ENCODE measurements at regions not wholly inside any gene's neighbourhood (a gene's known extent, or its start where the extent isn't known, plus 50 kb on each side); places are given as distances from the start of the nearest gene placed in this dataset.
"Not testable (repeated sequence)": the region's sequence is repeated elsewhere in the genome, so short reads cannot be mapped to it uniquely, and the experiment has no call there.

DNA sequence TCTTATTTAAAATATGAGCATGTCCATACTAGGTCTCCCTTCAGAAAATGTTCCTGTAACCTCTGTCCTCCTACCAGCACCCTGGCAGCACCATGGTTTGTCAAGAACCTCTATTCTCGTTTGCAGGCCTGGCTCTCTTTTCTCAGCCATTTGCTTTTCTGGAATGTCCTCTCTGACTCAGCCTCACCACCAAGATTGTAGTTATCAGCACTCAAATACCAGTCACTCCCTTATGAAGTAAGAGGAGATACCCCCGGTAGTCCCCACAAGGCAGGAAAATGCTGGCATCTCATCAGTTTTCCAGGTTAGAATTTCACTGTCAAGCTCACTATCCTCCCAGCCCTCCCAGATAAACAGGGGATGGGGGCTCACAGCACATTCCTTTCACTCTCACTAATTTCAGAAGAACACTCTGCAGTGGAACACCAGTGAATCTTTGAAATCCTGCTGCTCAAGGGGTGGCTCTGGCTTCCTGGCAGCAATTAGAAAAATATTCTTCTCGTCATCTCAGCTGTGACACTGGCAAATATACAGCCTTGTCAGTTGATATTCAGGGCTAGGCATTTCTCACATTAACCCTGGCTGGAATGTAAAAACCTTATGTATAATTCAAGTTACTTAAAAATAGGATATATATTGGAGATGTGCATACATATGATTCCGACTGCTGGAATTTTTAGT lies 129.2 kb downstream of the TBX18 start:
- Histone ChIP-seq H2BK5ac (ENCODE audit: low read depth, low read length, poor library complexity) (no peak overlapping the region), H3K27ac (ENCODE audit: low read depth, low read length) (no peak overlapping the region), H3K9ac (ENCODE audit: low read length) (no peak overlapping the region), H3K23ac (ENCODE audit: low read length) (no peak overlapping the region), H3K79me2 (ENCODE audit: control insufficient read depth, insufficient read depth, low read length, poor library complexity) (no peaks in the 10 kb centered on the region), H3K4ac (ENCODE audit: low read depth, low read length) (no peak overlapping the region), H2AFZ (ENCODE audit: insufficient read depth, low read length, poor library complexity) (no peak overlapping the region), H4K12ac (ENCODE audit: low read depth, low read length) (no peak overlapping the region), H3K18ac (ENCODE audit: low read length) (no peak overlapping the region), H3K79me1 (ENCODE audit: low read length) (no peaks in the 10 kb centered on the region), H2BK120ac (ENCODE audit: insufficient read depth, low read length, poor library complexity) (no peak overlapping the region), H3K14ac (ENCODE audit: low read length) (no peak overlapping the region), H3K4me1 (ENCODE audit: control insufficient read depth in 1 of 2, insufficient read depth in 2 of 2, low read length in 2 of 2) (peaks cover 0 to 3% of the 10 kb centered on the region in 2 experiments), H3K36me3 (ENCODE audit: control insufficient read depth in 1 of 2, insufficient read depth in 2 of 2, low read length in 2 of 2) (no peaks in the 10 kb centered on the region), H3K4me3 (ENCODE audit: low read depth, low read length) (no peak overlapping the region), H4K91ac (ENCODE audit: low read depth, low read length) (no peak overlapping the region), H3K9me3 (ENCODE audit: insufficient read depth, low read depth, low read length) (no peaks in the 10 kb centered on the region), H2BK12ac (ENCODE audit: low read length) (no peak overlapping the region), H4K8ac (ENCODE audit: low read depth, low read length) (no peak overlapping the region), H3K4me2 (ENCODE audit: low read length) (no peak overlapping the region), H2AK5ac (ENCODE audit: low read length) (no peak overlapping the region), H3K27me3 (ENCODE audit: insufficient read depth, low read length) (no peaks in the 10 kb centered on the region)
- DNase-seq = peak; percentile 86 to 87
- no CpG with 5 or more reads among the region's 4 CpGs for WGBS (ENCODE audit: extremely low coverage, insufficient coverage, insufficient read length)

DNA sequence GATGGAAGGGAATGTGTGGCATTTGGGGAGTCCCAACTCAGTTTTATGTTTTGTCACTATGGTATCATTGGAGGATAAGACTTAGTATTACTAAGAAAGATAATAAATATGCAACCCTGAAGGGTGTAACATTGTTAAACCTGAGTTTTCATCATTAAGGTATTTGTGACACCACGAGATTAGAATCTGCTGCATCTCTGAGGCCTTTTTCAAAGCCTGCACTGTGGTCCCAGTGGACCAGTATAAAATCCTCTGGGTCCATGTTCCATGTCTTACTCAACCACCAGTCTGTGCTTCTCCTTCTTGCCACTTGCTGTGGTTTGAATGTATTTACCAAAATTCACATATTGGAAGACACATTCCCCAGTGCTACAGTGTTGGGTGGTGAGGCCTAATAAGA lies 130.6 kb downstream of the TBX18 start:
- no peak overlapping the region for H2BK12ac ChIP-seq (ENCODE audit: low read length)
- peak; percentile 48 to 85 for DNase-seq
- H2AFZ ChIP-seq (ENCODE audit: insufficient read depth, low read length, poor library complexity) = no peak overlapping the region
- no peak overlapping the region for H4K91ac ChIP-seq (ENCODE audit: low read depth, low read length)
- no peak overlapping the region for H2AK5ac ChIP-seq (ENCODE audit: low read length)
- H3K4me3 ChIP-seq (ENCODE audit: low read depth, low read length) = no peak overlapping the region
- H3K4me1 ChIP-seq (ENCODE audit: control insufficient read depth in 1 of 2, insufficient read depth in 2 of 2, low read length in 2 of 2) = no peaks in the 10 kb centered on the region
- no peak overlapping the region for H3K4me2 ChIP-seq (ENCODE audit: low read length)
- no peak overlapping the region for H3K9ac ChIP-seq (ENCODE audit: low read length)
- H3K14ac ChIP-seq (ENCODE audit: low read length) = no peak overlapping the region
- WGBS (ENCODE audit: extremely low coverage, insufficient coverage, insufficient read length) = no CpG with 5 or more reads among the region's 1 CpG
- no peak overlapping the region for H3K4ac ChIP-seq (ENCODE audit: low read depth, low read length)
- H3K27me3 ChIP-seq (ENCODE audit: insufficient read depth, low read length) = no peaks in the 10 kb centered on the region
- no peak overlapping the region for H3K27ac ChIP-seq (ENCODE audit: low read depth, low read length)
- no peaks in the 10 kb centered on the region for H3K79me2 ChIP-seq (ENCODE audit: control insufficient read depth, insufficient read depth, low read length, poor library complexity)
- H4K8ac ChIP-seq (ENCODE audit: low read depth, low read length) = no peak overlapping the region
- no peak overlapping the region for H2BK5ac ChIP-seq (ENCODE audit: low read depth, low read length, poor library complexity)
- no peak overlapping the region for H2BK120ac ChIP-seq (ENCODE audit: insufficient read depth, low read length, poor library complexity)
- H3K9me3 ChIP-seq (ENCODE audit: insufficient read depth, low read depth, low read length) = no peaks in the 10 kb centered on the region
- no peaks in the 10 kb centered on the region for H3K36me3 ChIP-seq (ENCODE audit: control insufficient read depth in 1 of 2, insufficient read depth in 2 of 2, low read length in 2 of 2)
- H4K12ac ChIP-seq (ENCODE audit: low read depth, low read length) = no peak overlapping the region
- H3K79me1 ChIP-seq (ENCODE audit: low read length) = no peaks in the 10 kb centered on the region
- H3K23ac ChIP-seq (ENCODE audit: low read length) = no peak overlapping the region
- H3K18ac ChIP-seq (ENCODE audit: low read length) = no peak overlapping the region

DNA sequence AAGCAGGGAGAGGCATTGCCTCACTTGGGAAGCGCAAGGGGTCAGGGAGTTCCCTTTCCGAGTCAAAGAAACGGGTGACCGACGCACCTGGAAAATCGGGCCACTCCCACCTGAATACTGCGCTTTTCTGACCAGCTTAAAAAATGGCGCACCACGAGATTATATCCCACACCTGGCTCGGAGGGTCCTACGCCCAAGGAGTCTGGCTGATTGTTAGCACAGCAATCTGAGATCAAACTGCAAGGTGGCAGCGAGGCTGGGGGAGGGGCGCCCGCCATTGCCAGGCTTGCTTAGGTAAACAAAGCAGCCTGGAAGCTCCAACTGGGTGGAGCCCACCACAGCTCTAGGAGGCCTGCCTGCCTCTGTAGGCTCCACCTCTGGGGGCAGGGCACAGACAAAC lies 137.9 kb downstream of the TBX18 start:
- H3K4me2 ChIP-seq (ENCODE audit: low read length); H3K4ac ChIP-seq (ENCODE audit: low read depth, low read length); H2BK5ac ChIP-seq (ENCODE audit: low read depth, low read length, poor library complexity); H2AK5ac ChIP-seq (ENCODE audit: low read length); H2BK120ac ChIP-seq (ENCODE audit: insufficient read depth, low read length, poor library complexity); H3K18ac ChIP-seq (ENCODE audit: low read length); H3K27me3 ChIP-seq (ENCODE audit: insufficient read depth, low read length); H3K23ac ChIP-seq (ENCODE audit: low read length); H3K4me3 ChIP-seq (ENCODE audit: low read depth, low read length); H3K27ac ChIP-seq (ENCODE audit: low read depth, low read length); H4K8ac ChIP-seq (ENCODE audit: low read depth, low read length); H3K36me3 ChIP-seq (ENCODE audit: control insufficient read depth in 1 of 2, insufficient read depth in 2 of 2, low read length in 2 of 2); H3K9ac ChIP-seq (ENCODE audit: low read length); H3K14ac ChIP-seq (ENCODE audit: low read length); H4K12ac ChIP-seq (ENCODE audit: low read depth, low read length); H3K9me3 ChIP-seq (ENCODE audit: insufficient read depth, low read depth, low read length); H4K91ac ChIP-seq (ENCODE audit: low read depth, low read length); H2BK12ac ChIP-seq (ENCODE audit: low read length); H2AFZ ChIP-seq (ENCODE audit: insufficient read depth, low read length, poor library complexity); H3K79me1 ChIP-seq (ENCODE audit: low read length); DNase-seq; H3K4me1 ChIP-seq (ENCODE audit: control insufficient read depth in 1 of 2, insufficient read depth in 2 of 2, low read length in 2 of 2); H3K79me2 ChIP-seq (ENCODE audit: control insufficient read depth, insufficient read depth, low read length, poor library complexity): not testable (repeated sequence)
- no CpG with 5 or more reads among the region's 14 CpGs for WGBS (ENCODE audit: extremely low coverage, insufficient coverage, insufficient read length)

DNA sequence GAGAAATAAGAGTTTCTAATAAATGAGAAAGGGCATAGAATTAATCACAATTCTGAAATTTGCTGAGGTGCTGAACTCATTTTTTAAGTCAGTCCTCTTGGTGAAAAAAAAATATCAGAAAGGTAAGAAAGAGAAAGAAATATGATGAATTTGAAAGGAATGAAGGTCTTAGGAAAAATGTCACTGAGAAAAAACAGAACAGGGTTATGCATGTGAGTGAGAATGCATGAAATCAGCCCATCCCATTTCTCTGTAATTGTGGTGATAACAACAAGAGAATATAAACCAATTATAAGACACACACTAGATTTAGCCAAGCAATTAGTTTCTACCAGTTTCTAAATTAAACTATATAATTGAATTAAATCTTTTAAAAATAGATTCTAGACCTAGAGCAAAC lies 138.9 kb downstream of the TBX18 start:
- Histone ChIP-seq H3K4me2 (ENCODE audit: low read length) (no peak overlapping the region), H3K27me3 (ENCODE audit: insufficient read depth, low read length) (no peaks in the 10 kb centered on the region), H3K36me3 (ENCODE audit: control insufficient read depth in 1 of 2, insufficient read depth in 2 of 2, low read length in 2 of 2) (no peaks in the 10 kb centered on the region), H4K12ac (ENCODE audit: low read depth, low read length) (no peak overlapping the region), H2BK12ac (ENCODE audit: low read length) (no peak overlapping the region), H2AK5ac (ENCODE audit: low read length) (no peak overlapping the region), H3K4me1 (ENCODE audit: control insufficient read depth in 1 of 2, insufficient read depth in 2 of 2, low read length in 2 of 2) (no peaks in the 10 kb centered on the region), H3K14ac (ENCODE audit: low read length) (no peak overlapping the region), H3K27ac (ENCODE audit: low read depth, low read length) (no peak overlapping the region), H3K9ac (ENCODE audit: low read length) (no peak overlapping the region), H3K4ac (ENCODE audit: low read depth, low read length) (no peak overlapping the region), H3K79me1 (ENCODE audit: low read length) (no peaks in the 10 kb centered on the region), H3K4me3 (ENCODE audit: low read depth, low read length) (no peak overlapping the region), H2AFZ (ENCODE audit: insufficient read depth, low read length, poor library complexity) (no peak overlapping the region), H3K18ac (ENCODE audit: low read length) (no peak overlapping the region), H2BK5ac (ENCODE audit: low read depth, low read length, poor library complexity) (no peak overlapping the region), H3K79me2 (ENCODE audit: control insufficient read depth, insufficient read depth, low read length, poor library complexity) (no peaks in the 10 kb centered on the region), H3K23ac (ENCODE audit: low read length) (no peak overlapping the region), H4K8ac (ENCODE audit: low read depth, low read length) (no peak overlapping the region), H2BK120ac (ENCODE audit: insufficient read depth, low read length, poor library complexity) (no peak overlapping the region), H3K9me3 (ENCODE audit: insufficient read depth, low read depth, low read length) (no peaks in the 10 kb centered on the region), H4K91ac (ENCODE audit: low read depth, low read length) (no peak overlapping the region)
- peak in 1 of 2 donors; percentile 43 for DNase-seq

Data from trophoblast cell (in vitro differentiated cells and primary cell).